Mesothelial cell of epicardium (in vitro differentiated cells): ENCODE measurements at regions not wholly inside any gene's neighbourhood (a gene's known extent, or its start where the extent isn't known, plus 50 kb on each side); places are given as distances from the start of the nearest gene placed in this dataset.
A peak's percentile ranks its signal among the peaks of the same experiment; 100 is the strongest.

Experiments used
- DNase-seq, 2 experiments: peaks; one replicate each; pipeline ENCODE4 v3.0.0; 2021; ENCODE audit warnings: low spot score in 2 of 2; ENCODE audit not compliant: unreplicated experiment in 2 of 2
- H3K27ac Mint-ChIP-seq: 2 replicates; pipeline ENCODE4 v1.8.0; 2021; ENCODE audit warnings: mixed read lengths
- H3K27me3 Mint-ChIP-seq: 2 replicates; pipeline ENCODE4 v1.8.0; 2021; ENCODE audit warnings: low read depth, mixed read lengths
- H3K36me3 Mint-ChIP-seq: 2 replicates; pipeline ENCODE4 v1.8.0; 2021; ENCODE audit warnings: mixed read lengths
- H3K4me1 Mint-ChIP-seq: 2 replicates; pipeline ENCODE4 v1.8.0; 2021; ENCODE audit warnings: mixed read lengths
- H3K4me3 Mint-ChIP-seq: 2 replicates; pipeline ENCODE4 v1.8.0; 2021; ENCODE audit warnings: mild to moderate bottlenecking, moderate library complexity, mixed read lengths
- H3K9me3 Mint-ChIP-seq: 2 replicates; pipeline ENCODE4 v1.8.0; 2021; ENCODE audit warnings: mixed read lengths
- TF ChIP-seq, protein P1 (sequence below): fragments of 200-600 bp; sonication (generic); IDR thresholded peaks from one replicate; pipeline ENCODE4 v1.5.0; 2021; ENCODE audit warnings: antibody characterized with exemption; ENCODE audit not compliant: unreplicated experiment

GRCh38 chr5:142426129-142427014 lies 101.6 kb upstream of the SPRY4 start:
- H3K9me3 Mint-ChIP-seq, result no peaks in the 10 kb centered on the region
- H3K4me1 Mint-ChIP-seq, result peaks cover 5% of the 10 kb centered on the region
- no peak overlapping the region for H3K4me3 Mint-ChIP-seq
- no peak for DNase-seq
- H3K27ac Mint-ChIP-seq, result no peak overlapping the region
- TF ChIP-seq, protein P1, sequence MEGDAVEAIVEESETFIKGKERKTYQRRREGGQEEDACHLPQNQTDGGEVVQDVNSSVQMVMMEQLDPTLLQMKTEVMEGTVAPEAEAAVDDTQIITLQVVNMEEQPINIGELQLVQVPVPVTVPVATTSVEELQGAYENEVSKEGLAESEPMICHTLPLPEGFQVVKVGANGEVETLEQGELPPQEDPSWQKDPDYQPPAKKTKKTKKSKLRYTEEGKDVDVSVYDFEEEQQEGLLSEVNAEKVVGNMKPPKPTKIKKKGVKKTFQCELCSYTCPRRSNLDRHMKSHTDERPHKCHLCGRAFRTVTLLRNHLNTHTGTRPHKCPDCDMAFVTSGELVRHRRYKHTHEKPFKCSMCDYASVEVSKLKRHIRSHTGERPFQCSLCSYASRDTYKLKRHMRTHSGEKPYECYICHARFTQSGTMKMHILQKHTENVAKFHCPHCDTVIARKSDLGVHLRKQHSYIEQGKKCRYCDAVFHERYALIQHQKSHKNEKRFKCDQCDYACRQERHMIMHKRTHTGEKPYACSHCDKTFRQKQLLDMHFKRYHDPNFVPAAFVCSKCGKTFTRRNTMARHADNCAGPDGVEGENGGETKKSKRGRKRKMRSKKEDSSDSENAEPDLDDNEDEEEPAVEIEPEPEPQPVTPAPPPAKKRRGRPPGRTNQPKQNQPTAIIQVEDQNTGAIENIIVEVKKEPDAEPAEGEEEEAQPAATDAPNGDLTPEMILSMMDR, result no peak
- no peaks in the 10 kb centered on the region for H3K27me3 Mint-ChIP-seq
- no peaks in the 10 kb centered on the region for H3K36me3 Mint-ChIP-seq

DNA sequence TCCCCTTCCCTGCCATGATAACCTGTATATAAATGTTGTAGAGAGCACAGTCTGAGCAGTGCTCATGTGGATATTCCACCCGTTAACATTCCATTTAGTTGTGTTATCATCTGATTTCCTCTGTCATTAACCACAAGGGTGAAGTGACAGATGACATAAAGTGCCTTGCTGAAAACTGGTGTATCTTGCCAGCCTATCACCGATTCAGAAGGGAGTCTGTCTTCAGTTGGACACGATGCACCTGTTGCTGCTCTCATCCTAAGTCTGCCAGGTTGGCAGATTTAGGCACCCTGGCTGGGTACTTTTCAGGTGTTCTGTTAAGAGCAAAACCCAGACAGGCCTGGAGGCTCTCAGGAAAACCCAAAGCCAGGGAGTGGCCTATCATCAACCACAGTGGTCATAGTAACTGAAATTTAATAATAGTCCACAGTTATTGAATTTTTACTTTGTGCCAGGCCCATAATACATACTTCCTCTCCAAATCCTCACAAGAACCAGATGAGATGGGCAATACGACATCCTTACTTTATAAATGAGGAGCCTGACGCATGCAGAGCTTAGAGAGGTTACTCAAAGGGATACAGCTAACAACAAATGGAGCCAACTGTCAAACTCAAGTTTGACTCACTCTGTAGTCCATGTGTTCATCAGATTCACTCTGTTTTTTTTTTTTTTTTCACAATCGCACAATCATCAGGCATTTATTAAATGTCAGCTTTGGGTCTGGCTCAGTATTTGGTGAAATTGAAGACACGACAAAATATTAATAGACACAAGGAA lies 100.7 kb upstream of the SPRY4 start:
- no peak overlapping the region for H3K27ac Mint-ChIP-seq
- no peak for DNase-seq

DNA sequence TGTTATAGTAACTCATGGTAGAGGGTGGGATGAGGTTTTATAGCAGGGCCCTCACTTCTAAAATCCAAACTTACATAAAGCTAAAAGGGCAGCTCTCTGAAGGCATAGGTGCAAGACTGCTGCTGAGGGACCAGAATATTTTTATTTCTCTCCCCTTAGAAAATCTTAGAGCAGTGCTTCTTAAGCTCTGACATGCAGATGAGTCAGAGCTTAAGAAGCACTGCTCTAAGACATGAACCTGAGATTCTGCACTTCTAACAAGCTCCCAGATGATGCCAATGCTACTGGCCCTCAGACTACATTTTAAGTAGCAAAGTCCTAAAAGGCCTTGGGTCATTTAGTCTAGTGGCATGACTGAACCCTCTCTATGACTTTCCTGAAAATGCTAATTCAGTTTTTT lies 97.6 kb upstream of the SPRY4 start:
- TF ChIP-seq, protein P1, result no peak

More for the DNA sequence above, 100.7 kb upstream of the SPRY4 start:
- H3K36me3 Mint-ChIP-seq, result no peaks in the 10 kb centered on the region
- H3K4me3 Mint-ChIP-seq, result no peak overlapping the region
- no peaks in the 10 kb centered on the region for H3K9me3 Mint-ChIP-seq
- H3K4me1 Mint-ChIP-seq, result peaks cover 13% of the 10 kb centered on the region
- no peaks in the 10 kb centered on the region for H3K27me3 Mint-ChIP-seq
- TF ChIP-seq, protein P1, result no peak

GRCh38 chr5:142421621-142422397 lies 97.0 kb upstream of the SPRY4 start:
- Mint-ChIP-seq H3K9me3 (peaks cover 4% of the 10 kb centered on the region), H3K4me3 (no peak overlapping the region), H3K4me1 (peaks cover 15% of the 10 kb centered on the region), H3K27ac (peak overlapping the region; percentile 53), H3K36me3 (no peaks in the 10 kb centered on the region), H3K27me3 (no peaks in the 10 kb centered on the region)
- DNase-seq, result no peak
- TF ChIP-seq, protein P1, result no peak

More for the DNA sequence above, 97.6 kb upstream of the SPRY4 start:
- Mint-ChIP-seq H3K27me3 (no peaks in the 10 kb centered on the region), H3K27ac (no peak overlapping the region), H3K4me3 (no peak overlapping the region), H3K4me1 (peaks cover 15% of the 10 kb centered on the region), H3K9me3 (peaks cover 4% of the 10 kb centered on the region), H3K36me3 (no peaks in the 10 kb centered on the region)
- no peak for DNase-seq

- H3K27me3 Mint-ChIP-seq, result no peaks in the 10 kb centered on the region
- no peak overlapping the region for H3K4me3 Mint-ChIP-seq
- H3K27ac Mint-ChIP-seq, result peak overlapping the region; percentile 53
Observed at GRCh38 chr5:142421228-142421617, 96.4 kb upstream of the SPRY4 start.

More at GRCh38 chr5:142421228-142421617, 96.4 kb upstream of the SPRY4 start:
- DNase-seq, result no peak
- Mint-ChIP-seq H3K36me3 (no peaks in the 10 kb centered on the region), H3K4me1 (peaks cover 15% of the 10 kb centered on the region), H3K9me3 (peaks cover 4% of the 10 kb centered on the region)
- TF ChIP-seq, protein P1, result no peak
